ENCODE measurements at regions not wholly inside any gene's neighbourhood (a gene's known extent, or its start where the extent isn't known, plus 50 kb on each side); places are given as distances from the start of the nearest gene placed in this dataset.

GRCh38 chr2:7771781-7772180, 854.6 kb downstream of the RNF144A start:
- TF ChIP-seq EP300 (conservative IDR thresholded peaks at IDR 0.05; ENCODE audit: poor library complexity, severe bottlenecking) (no peak), EZH2 (IDR thresholded peaks at IDR 0.05; ENCODE audit: borderline replicate concordance, insufficient read depth, low read length, poor library complexity, severe bottlenecking) (no peak), CTCF (IDR thresholded peaks at IDR 0.05; ENCODE audit: poor library complexity, severe bottlenecking) (no peak), TAF1 (IDR thresholded peaks at IDR 0.05; ENCODE audit: low read depth) (no peak), SMC3 (conservative IDR thresholded peaks at IDR 0.05; ENCODE audit: poor library complexity) (no peak)

GRCh38 chr2:7773362-7774360, 856.4 kb downstream of the RNF144A start:
- H3K9ac ChIP-seq (ENCODE audit: low read length), result no peak overlapping the region
- no peaks in the 10 kb centered on the region for H3K36me3 ChIP-seq (ENCODE audit: insufficient read depth, low read length)
- H3K4me3 ChIP-seq (ENCODE audit: low read length), result no peak overlapping the region
- H3F3A ChIP-seq (ENCODE audit: insufficient read depth, low read length, poor library complexity, severe bottlenecking), result no peaks in the 10 kb centered on the region
- H3K9me2 ChIP-seq (ENCODE audit: insufficient read depth, low read length), result no peaks in the 10 kb centered on the region
- H4K20me1 ChIP-seq (ENCODE audit: insufficient read depth), result no peaks in the 10 kb centered on the region
- no peak overlapping the region for H2AFZ ChIP-seq (ENCODE audit: low read depth, low read length)
- no peaks in the 10 kb centered on the region for H3K9me3 ChIP-seq (ENCODE audit: low read length)
- H3K27ac ChIP-seq (ENCODE audit: low read length), result no peak overlapping the region
- no peaks in the 10 kb centered on the region for H3K79me2 ChIP-seq (replicated peaks; ENCODE audit: insufficient read depth, low read length)
- no peaks in the 10 kb centered on the region for H3K27me3 ChIP-seq (ENCODE audit: insufficient read depth, low read depth, low read length)
- H3K4me2 ChIP-seq (ENCODE audit: low read length), result no peak overlapping the region
- TF ChIP-seq POLR2AphosphoS5 (IDR thresholded peaks at IDR 0.05), result no peak
- no peak for TF ChIP-seq EZH2 (IDR thresholded peaks at IDR 0.05; ENCODE audit: borderline replicate concordance, insufficient read depth, low read length, poor library complexity, severe bottlenecking)
- no peak for TF ChIP-seq EP300 (conservative IDR thresholded peaks at IDR 0.05; ENCODE audit: poor library complexity, severe bottlenecking)
- TF ChIP-seq SMC3 (conservative IDR thresholded peaks at IDR 0.05; ENCODE audit: poor library complexity), result no peak
- TF ChIP-seq CTCF (IDR thresholded peaks at IDR 0.05; ENCODE audit: poor library complexity, severe bottlenecking), result no peak

More at GRCh38 chr2:7771781-7772180, 854.6 kb downstream of the RNF144A start:
- Histone ChIP-seq H3K9me3 (ENCODE audit: low read length) (no peaks in the 10 kb centered on the region), H4K20me1 (ENCODE audit: insufficient read depth) (no peaks in the 10 kb centered on the region), H3K36me3 (ENCODE audit: insufficient read depth, low read length) (no peaks in the 10 kb centered on the region), H3F3A (ENCODE audit: insufficient read depth, low read length, poor library complexity, severe bottlenecking) (no peaks in the 10 kb centered on the region), H3K27me3 (ENCODE audit: insufficient read depth, low read depth, low read length) (no peaks in the 10 kb centered on the region), H3K27ac (ENCODE audit: low read length) (no peak overlapping the region), H3K4me2 (ENCODE audit: low read length) (no peak overlapping the region), H3K9me2 (ENCODE audit: insufficient read depth, low read length) (no peaks in the 10 kb centered on the region), H3K9ac (ENCODE audit: low read length) (no peak overlapping the region), H3K79me2 (replicated peaks; ENCODE audit: insufficient read depth, low read length) (no peaks in the 10 kb centered on the region), H2AFZ (ENCODE audit: low read depth, low read length) (no peak overlapping the region), H3K4me3 (ENCODE audit: low read length) (no peak overlapping the region)

GRCh38 chr2:7774481-7774880, 857.3 kb downstream of the RNF144A start:
- no peaks in the 10 kb centered on the region for H3K9me3 ChIP-seq (ENCODE audit: low read length)
- H3K4me2 ChIP-seq (ENCODE audit: low read length), result no peak overlapping the region
- H3F3A ChIP-seq (ENCODE audit: insufficient read depth, low read length, poor library complexity, severe bottlenecking), result no peaks in the 10 kb centered on the region
- H3K27me3 ChIP-seq (ENCODE audit: insufficient read depth, low read depth, low read length), result no peaks in the 10 kb centered on the region
- no peak overlapping the region for H3K9ac ChIP-seq (ENCODE audit: low read length)
- no peak overlapping the region for H3K4me3 ChIP-seq (ENCODE audit: low read length)
- no peaks in the 10 kb centered on the region for H4K20me1 ChIP-seq (ENCODE audit: insufficient read depth)
- H2AFZ ChIP-seq (ENCODE audit: low read depth, low read length), result no peak overlapping the region
- H3K36me3 ChIP-seq (ENCODE audit: insufficient read depth, low read length), result no peaks in the 10 kb centered on the region
- TF ChIP-seq REST (IDR thresholded peaks at IDR 0.05; ENCODE audit: borderline replicate concordance), result no peak
- no peak for TF ChIP-seq TAF1 (IDR thresholded peaks at IDR 0.05; ENCODE audit: low read depth)
- no peak for TF ChIP-seq SMC3 (conservative IDR thresholded peaks at IDR 0.05; ENCODE audit: poor library complexity)
- TF ChIP-seq POLR2AphosphoS5 (IDR thresholded peaks at IDR 0.05), result no peak
- no peaks in the 10 kb centered on the region for H3K9me2 ChIP-seq (ENCODE audit: insufficient read depth, low read length)
- H3K27ac ChIP-seq (ENCODE audit: low read length), result no peak overlapping the region
- no peaks in the 10 kb centered on the region for H3K79me2 ChIP-seq (replicated peaks; ENCODE audit: insufficient read depth, low read length)

Measured in neural cell (in vitro differentiated cells).